ENCODE measurements at regions not wholly inside any gene's neighbourhood (a gene's known extent, or its start where the extent isn't known, plus 50 kb on each side); places are given as distances from the start of the nearest gene placed in this dataset.

DNA sequence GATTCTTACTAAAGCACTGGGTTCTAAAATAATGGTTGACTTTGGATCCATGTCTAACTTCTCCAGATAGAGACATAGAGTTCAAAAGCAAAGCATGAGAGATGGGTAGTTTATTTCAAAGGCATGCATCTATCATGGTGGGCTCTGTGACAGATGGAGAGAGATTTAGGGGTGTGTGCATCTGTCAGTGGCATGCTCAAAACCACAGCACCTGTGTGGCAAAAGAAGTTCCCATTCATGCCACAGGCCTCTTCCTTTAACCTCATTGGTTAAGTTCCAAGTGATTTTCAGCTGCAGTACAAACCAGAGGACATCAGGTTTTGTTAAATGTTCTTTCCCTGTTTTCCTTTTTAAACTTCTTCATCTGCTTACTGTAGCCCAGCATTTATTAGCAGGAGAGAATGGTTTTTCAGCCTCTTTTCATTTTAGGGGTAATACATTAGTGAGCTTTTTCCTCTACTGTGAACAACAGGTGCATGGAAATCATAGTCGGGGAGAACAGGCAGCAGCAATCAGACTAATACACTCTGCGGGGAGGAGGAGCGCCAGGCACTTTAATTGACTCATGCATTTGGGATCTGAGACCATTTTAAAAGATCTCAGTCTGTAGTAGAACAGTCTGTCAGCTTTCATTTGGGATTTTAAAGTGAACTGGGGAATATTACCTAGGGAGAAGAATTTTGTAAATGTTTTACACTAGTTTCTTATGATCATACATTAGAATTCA, 52.4 kb upstream of the UPP2 start:
- H3K4me3 ChIP-seq (ENCODE audit: low read depth, low read length) = no peak overlapping the region
- TF ChIP-seq POLR2A (IDR thresholded peaks at IDR 0.05; ENCODE audit: extremely low read depth, insufficient read length) (no peak), MYC (IDR thresholded peaks at IDR 0.05; ENCODE audit: low read depth, low read length) (no peak)
- TF ChIP-seq, protein P1, sequence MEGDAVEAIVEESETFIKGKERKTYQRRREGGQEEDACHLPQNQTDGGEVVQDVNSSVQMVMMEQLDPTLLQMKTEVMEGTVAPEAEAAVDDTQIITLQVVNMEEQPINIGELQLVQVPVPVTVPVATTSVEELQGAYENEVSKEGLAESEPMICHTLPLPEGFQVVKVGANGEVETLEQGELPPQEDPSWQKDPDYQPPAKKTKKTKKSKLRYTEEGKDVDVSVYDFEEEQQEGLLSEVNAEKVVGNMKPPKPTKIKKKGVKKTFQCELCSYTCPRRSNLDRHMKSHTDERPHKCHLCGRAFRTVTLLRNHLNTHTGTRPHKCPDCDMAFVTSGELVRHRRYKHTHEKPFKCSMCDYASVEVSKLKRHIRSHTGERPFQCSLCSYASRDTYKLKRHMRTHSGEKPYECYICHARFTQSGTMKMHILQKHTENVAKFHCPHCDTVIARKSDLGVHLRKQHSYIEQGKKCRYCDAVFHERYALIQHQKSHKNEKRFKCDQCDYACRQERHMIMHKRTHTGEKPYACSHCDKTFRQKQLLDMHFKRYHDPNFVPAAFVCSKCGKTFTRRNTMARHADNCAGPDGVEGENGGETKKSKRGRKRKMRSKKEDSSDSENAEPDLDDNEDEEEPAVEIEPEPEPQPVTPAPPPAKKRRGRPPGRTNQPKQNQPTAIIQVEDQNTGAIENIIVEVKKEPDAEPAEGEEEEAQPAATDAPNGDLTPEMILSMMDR (IDR thresholded peaks at IDR 0.05; ENCODE audit: low read depth, low read length) = no peak
- TF ChIP-seq, protein P2, sequence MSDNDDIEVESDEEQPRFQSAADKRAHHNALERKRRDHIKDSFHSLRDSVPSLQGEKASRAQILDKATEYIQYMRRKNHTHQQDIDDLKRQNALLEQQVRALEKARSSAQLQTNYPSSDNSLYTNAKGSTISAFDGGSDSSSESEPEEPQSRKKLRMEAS (IDR thresholded peaks at IDR 0.05; ENCODE audit: low read depth, low read length) = no peak
- no peak for DNase-seq (ENCODE audit: low read depth)

DNA sequence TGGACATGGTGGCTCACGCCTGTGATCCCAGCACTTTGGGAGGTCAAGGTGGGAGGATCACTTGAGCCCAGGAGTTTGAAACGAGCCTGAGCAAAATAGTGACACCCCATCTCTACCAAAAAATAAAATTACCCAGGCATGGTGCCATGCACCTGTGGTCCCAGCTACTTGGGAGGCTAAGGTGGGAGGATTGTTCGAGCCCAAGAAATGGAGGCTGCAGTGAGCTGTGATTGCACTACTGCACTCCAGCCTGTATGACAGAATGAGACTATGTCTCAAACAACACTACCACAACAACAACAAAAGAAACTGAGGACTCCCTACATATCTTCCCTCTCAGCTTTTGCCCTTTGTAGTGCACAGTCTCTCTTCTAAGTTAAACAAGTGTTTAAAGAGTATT, 53.3 kb upstream of the UPP2 start:
- no peak overlapping the region for H3K4me3 ChIP-seq (ENCODE audit: low read depth, low read length)
- no peak for DNase-seq (ENCODE audit: low read depth)
- TF ChIP-seq POLR2A (IDR thresholded peaks at IDR 0.05; ENCODE audit: extremely low read depth, insufficient read length) = no peak
- no peak for TF ChIP-seq MYC (IDR thresholded peaks at IDR 0.05; ENCODE audit: low read depth, low read length)
- TF ChIP-seq, protein P2 (IDR thresholded peaks at IDR 0.05; ENCODE audit: low read depth, low read length) = no peak
- TF ChIP-seq, protein P1 (IDR thresholded peaks at IDR 0.05; ENCODE audit: low read depth, low read length) = no peak

DNA sequence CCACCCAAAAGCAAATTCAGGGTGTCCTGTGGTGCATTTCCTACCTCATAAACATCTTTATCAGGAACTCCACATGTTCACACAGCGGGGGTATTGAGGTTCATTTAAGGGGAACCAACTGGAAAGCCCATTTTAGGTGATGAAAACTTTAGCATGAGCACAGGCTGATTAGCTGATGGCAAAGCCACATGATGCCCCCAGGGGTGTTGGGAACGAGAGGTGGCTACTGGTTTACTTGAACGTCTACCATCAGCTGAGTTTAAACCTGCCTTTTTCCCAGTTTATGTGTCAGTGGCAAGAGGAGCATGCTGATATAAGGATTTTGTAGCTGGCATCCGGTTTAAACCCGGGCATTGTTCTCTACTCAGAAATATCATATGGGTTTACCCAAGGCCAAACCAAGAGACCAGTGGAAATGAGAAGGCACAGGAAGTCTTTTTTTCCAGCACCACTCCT, 54.5 kb upstream of the UPP2 start:
- no peak for TF ChIP-seq MYC (IDR thresholded peaks at IDR 0.05; ENCODE audit: low read depth, low read length)
- no peak overlapping the region for H3K4me3 ChIP-seq (ENCODE audit: low read depth, low read length)
- no peak for DNase-seq (ENCODE audit: low read depth)

DNA sequence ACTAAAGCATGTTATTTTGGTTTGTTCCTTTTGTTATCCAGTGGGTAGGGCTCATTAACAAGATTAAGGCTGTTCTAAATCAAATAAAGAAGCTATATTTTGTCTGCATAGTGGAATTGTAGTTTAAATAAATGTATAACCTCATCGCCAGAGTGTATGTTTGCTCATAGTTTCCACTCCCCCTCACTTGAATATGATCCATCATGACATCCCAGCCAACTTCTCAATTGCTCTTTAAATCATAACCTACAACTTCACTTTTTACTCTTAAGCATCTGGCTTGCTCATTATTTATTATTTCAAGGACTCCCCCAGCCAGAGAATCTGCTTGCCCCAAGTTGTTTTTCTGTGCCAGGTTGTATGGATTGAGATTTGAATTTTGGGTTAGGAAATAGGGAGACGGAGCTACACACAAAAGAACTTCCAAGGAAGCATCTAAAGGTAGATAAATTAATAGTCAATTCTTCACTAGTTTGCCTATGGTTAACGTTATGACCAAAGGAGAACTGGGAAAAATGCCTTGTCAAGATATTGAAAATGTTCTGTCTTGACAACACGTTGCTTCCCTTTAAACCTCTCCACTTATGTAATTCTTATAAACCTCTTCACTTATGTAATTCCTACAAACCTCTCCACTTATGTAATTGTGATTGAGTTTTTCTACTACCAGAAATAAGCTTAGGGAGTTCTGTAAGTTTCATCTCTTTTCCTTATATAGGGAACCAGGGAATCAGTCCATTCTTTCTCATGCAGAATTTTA, 55.4 kb upstream of the UPP2 start:
- TF ChIP-seq, protein P1 (IDR thresholded peaks at IDR 0.05; ENCODE audit: low read depth, low read length) = no peak
- TF ChIP-seq POLR2A (IDR thresholded peaks at IDR 0.05; ENCODE audit: extremely low read depth, insufficient read length) (no peak), MYC (IDR thresholded peaks at IDR 0.05; ENCODE audit: low read depth, low read length) (no peak)
- TF ChIP-seq, protein P2 (IDR thresholded peaks at IDR 0.05; ENCODE audit: low read depth, low read length) = no peak
- no peak for DNase-seq (ENCODE audit: low read depth)
- no peak overlapping the region for H3K4me3 ChIP-seq (ENCODE audit: low read depth, low read length)

DNA sequence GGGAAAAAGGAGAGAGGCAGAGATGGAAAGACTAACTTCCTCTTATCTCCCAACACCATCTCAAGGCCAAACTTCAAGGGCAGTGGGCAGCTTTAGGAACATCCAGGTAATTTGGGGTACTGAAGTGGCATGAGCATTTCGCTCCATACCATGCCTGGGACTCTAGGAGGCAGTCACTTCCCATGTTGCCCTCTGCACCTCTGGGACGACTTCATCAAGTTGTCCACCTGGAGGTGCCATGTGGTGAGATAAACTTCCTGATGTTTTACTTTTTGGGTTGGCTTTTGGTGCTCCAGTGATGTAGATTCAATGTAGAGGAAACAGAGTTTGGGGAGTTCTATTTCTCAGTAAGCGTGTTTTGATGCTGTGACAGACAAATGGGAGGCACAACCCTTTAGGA, 56.3 kb upstream of the UPP2 start:
- no peak overlapping the region for H3K4me3 ChIP-seq (ENCODE audit: low read depth, low read length)
- TF ChIP-seq POLR2A (IDR thresholded peaks at IDR 0.05; ENCODE audit: extremely low read depth, insufficient read length) = no peak
- TF ChIP-seq, protein P2 (IDR thresholded peaks at IDR 0.05; ENCODE audit: low read depth, low read length) = 0 out of 2 replicates have a peak, but pooled peaks have one; percentile 10
- DNase-seq (ENCODE audit: low read depth) = peak; percentile 24

DNA sequence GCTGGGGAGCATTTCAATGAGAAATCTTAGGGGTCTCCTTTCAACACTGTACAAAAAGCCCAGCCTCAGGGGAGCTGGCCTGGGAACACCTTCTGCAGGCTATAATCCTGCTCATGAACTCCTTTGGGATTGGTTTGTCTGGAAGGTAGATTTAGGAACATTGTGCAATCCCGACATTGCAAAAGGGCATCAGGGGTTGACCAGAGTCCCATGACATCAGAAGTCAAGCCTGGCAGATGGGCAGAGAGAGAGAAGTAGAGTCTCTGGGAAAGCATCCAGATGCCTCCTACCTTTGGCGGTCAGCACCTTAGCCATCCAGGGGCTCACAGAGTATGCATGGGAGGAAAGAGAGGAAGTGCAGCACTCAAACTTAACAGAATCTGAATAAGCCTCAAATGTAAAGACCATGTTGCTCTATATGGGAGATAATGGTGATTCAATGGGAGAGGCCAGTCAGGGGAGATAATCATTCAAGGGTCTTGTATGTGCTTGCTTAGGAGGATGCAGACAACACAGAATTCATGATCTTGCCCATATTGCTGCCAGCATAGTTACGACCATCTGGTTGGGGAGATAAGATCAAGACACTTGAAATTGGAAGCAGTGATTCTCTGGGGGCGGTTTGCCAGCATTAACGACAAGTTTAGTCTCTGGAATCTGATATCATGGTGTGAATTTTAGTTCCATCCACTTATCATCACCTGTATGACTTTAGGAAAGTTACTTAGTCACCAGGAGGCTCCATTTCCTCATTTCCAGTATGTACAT, 58.3 kb upstream of the UPP2 start:
- TF ChIP-seq, protein P2 (IDR thresholded peaks at IDR 0.05; ENCODE audit: low read depth, low read length) = no peak
- TF ChIP-seq, protein P1 (IDR thresholded peaks at IDR 0.05; ENCODE audit: low read depth, low read length) = no peak
- TF ChIP-seq MYC (IDR thresholded peaks at IDR 0.05; ENCODE audit: low read depth, low read length) (no peak), POLR2A (IDR thresholded peaks at IDR 0.05; ENCODE audit: extremely low read depth, insufficient read length) (no peak)
- no peak for DNase-seq (ENCODE audit: low read depth)
- no peak overlapping the region for H3K4me3 ChIP-seq (ENCODE audit: low read depth, low read length)

Data from NB4 (cell line).